GM23248 (cell line): ENCODE measurements at regions not wholly inside any gene's neighbourhood (a gene's known extent, or its start where the extent isn't known, plus 50 kb on each side); places are given as distances from the start of the nearest gene placed in this dataset.

Experiments
- DNase-seq: peaks from one replicate; pipeline ENCODE4 v3.0.0-alpha.2; 2015
- H2AFZ ChIP-seq: fragments of 200-600 bp; sonication (generic); 2 replicates; pipeline ENCODE4 v1.6.1; 2016; ENCODE audit warnings: antibody characterized with exemption
- H3F3A ChIP-seq: fragments of 200-600 bp; sonication (generic); 2 replicates; pipeline ENCODE4 v1.6.1; 2016; ENCODE audit warnings: mild to moderate bottlenecking, antibody characterized with exemption, mixed run types; ENCODE audit not compliant: insufficient read depth
- H3K27ac ChIP-seq: fragments of 200-600 bp; sonication (generic); 2 replicates; pipeline ENCODE4 v1.5.1; 2016; ENCODE audit warnings: mild to moderate bottlenecking
- H3K27me3 ChIP-seq: fragments of 200-600 bp; sonication (generic); replicated peaks from 2 replicates; pipeline ENCODE4 v1.6.1; 2016; ENCODE audit warnings: mild to moderate bottlenecking; ENCODE audit not compliant: insufficient read depth
- H3K36me3 ChIP-seq: fragments of 200-600 bp; sonication (generic); 2 replicates; pipeline ENCODE4 v1.6.1; 2016; ENCODE audit warnings: low read depth, mild to moderate bottlenecking
- H3K4me1 ChIP-seq: fragments of 200-600 bp; sonication (generic); 2 replicates; pipeline ENCODE4 v1.6.1; 2016; ENCODE audit warnings: mild to moderate bottlenecking; ENCODE audit not compliant: insufficient read depth
- H3K4me2 ChIP-seq: fragments of 200-600 bp; sonication (generic); one replicate; pipeline ENCODE4 v1.6.1; 2016; ENCODE audit warnings: mild to moderate bottlenecking; ENCODE audit not compliant: unreplicated experiment
- H3K4me3 ChIP-seq: fragments of 200-600 bp; sonication (generic); 2 replicates; pipeline ENCODE4 v1.5.1; 2016; ENCODE audit warnings: mild to moderate bottlenecking
- H3K79me2 ChIP-seq: fragments of 200-600 bp; sonication (generic); 2 replicates; pipeline ENCODE4 v1.6.1; 2016; ENCODE audit warnings: mild to moderate bottlenecking; ENCODE audit not compliant: insufficient read depth
- H3K9ac ChIP-seq: fragments of 200-600 bp; sonication (generic); 2 replicates; pipeline ENCODE4 v1.6.1; 2016; ENCODE audit warnings: mild to moderate bottlenecking
- H3K9me2 ChIP-seq: fragments of 200-600 bp; sonication (generic); 2 replicates; pipeline ENCODE4 v1.6.1; 2016; ENCODE audit warnings: mixed run types, mild to moderate bottlenecking, moderate library complexity; ENCODE audit not compliant: insufficient read depth
- H3K9me3 ChIP-seq: fragments of 200-600 bp; sonication (generic); one replicate; pipeline ENCODE4 v1.6.1; 2017; ENCODE audit warnings: low read depth
- H4K20me1 ChIP-seq: fragments of 200-600 bp; sonication (generic); 2 replicates; pipeline ENCODE4 v1.6.0; 2016; ENCODE audit not compliant: insufficient read depth
- EZH2 ChIP-seq: fragments of 200-600 bp; sonication (generic); IDR thresholded peaks from 2 replicates; pipeline ENCODE4 v1.6.1; 2018; ENCODE audit warnings: antibody characterized with exemption, mild to moderate bottlenecking; ENCODE audit not compliant: insufficient read depth, poor library complexity, severe bottlenecking
- EZH2phosphoT487 ChIP-seq: fragments of 200-600 bp; sonication (generic); IDR thresholded peaks from 2 replicates; pipeline ENCODE4 v1.6.1; 2018; ENCODE audit warnings: antibody characterized with exemption, moderate library complexity, mild to moderate bottlenecking, low read depth; ENCODE audit not compliant: insufficient read depth
- WGBS, 2 experiments: methylation state at CpG; one replicate each; pipeline ENCODE4 v1.1.6; 2015 to 2017; ENCODE audit warnings: low lambda C conversion rate in 2 of 2, low coverage in 1 of 2; ENCODE audit errors: missing lambda C conversion rate in 2 of 2; 5-methylcytosine and 5-hydroxymethylcytosine counted together
- in situ Hi-C: fragments of 300-500 bp; cut with MboI; formaldehyde crosslinking; loops from 2 replicates; pipeline ENCODE4 v1.15.0; 2020

DNA sequence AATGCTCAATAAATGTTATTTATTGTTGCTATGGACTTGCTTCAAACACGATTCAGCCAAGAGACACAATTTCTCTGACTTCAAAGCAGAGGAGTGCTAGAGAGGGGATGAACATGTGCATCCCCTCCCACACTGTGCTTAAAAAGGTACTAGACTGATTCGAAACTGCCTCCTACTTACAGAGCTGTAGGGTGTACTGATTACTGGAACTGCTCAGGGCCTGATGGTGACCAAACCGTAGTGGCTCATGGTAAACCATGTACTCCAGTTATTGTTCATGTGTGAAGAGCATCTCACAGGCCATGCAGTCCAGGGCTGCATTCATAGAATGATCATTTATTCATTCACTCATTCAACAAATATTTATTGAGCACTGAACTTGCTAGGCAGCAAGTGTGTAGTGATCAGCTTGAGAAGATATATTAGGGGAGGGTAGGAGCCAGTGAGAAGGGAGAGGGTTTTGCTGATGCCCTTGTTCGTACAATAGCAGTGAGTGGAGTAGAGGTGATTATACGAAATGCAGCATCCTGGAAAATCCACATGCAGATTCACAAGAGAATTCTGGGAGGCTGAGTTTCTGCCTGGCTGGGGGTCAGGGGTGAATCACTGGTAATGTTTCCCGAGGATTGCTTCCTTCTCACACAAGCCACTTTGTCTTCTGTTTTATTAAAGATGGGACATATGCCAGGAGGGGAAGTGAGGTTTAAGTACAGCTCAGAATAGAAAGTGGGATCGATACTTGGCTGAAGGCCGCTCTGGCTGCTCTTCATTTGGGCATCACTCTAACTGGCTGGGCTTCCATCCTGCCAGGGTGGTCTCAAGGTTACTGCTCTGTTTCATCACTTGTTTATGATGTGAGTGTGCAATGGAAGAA lies 245.4 kb downstream of the RAD51AP2 start:
- no peaks in the 10 kb centered on the region for H3F3A ChIP-seq
- no peak overlapping the region for H2AFZ ChIP-seq
- TF ChIP-seq EZH2 (no peak), EZH2phosphoT487 (no peak)
- no peak overlapping the region for H3K4me2 ChIP-seq
- H3K4me1 ChIP-seq, result no peaks in the 10 kb centered on the region
- H4K20me1 ChIP-seq, result no peaks in the 10 kb centered on the region
- no peak overlapping the region for H3K9ac ChIP-seq
- no peaks in the 10 kb centered on the region for H3K27me3 ChIP-seq
- in situ Hi-C loops, result no loop called here
- H3K9me2 ChIP-seq, result no peaks in the 10 kb centered on the region
- H3K79me2 ChIP-seq, result no peaks in the 10 kb centered on the region
- H3K36me3 ChIP-seq, result no peaks in the 10 kb centered on the region
- 24 to 25% methylated on average over 8 of the region's 8 CpGs for WGBS, 2 experiments
- no peak for DNase-seq
- H3K27ac ChIP-seq, result no peak overlapping the region
- no peak overlapping the region for H3K4me3 ChIP-seq
- H3K9me3 ChIP-seq, result no peaks in the 10 kb centered on the region

DNA sequence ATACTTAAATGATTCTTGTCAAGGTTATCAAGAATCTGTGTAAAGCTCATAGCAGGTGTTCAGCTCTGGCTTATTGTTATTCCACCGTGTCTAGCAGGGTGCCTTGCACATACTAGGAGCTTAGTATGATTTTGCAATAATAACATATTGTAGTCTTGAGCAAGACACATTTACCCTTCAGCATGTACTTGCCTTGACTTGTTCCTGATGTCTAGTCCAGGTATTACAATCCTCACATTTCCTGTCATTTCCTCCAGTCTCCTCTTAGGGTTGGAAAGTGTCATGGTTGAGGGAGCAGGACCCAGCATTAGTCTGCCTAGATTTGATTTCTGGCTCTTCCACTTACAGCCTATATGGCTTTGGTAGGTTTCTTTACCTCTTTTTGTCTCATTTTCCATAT lies 246.1 kb downstream of the RAD51AP2 start:
- no peak for DNase-seq
- in situ Hi-C loops, result no loop called here
- H2AFZ ChIP-seq, result no peak overlapping the region
- no peak overlapping the region for H3K4me3 ChIP-seq
- H4K20me1 ChIP-seq, result no peaks in the 10 kb centered on the region
- H3K27me3 ChIP-seq, result no peaks in the 10 kb centered on the region
- no peaks in the 10 kb centered on the region for H3K9me3 ChIP-seq
- WGBS, 2 experiments, result 26 to 30% methylated on average over 1 of the region's 1 CpG
- H3K4me2 ChIP-seq, result no peak overlapping the region
- no peaks in the 10 kb centered on the region for H3K79me2 ChIP-seq
- no peaks in the 10 kb centered on the region for H3K4me1 ChIP-seq
- H3F3A ChIP-seq, result no peaks in the 10 kb centered on the region
- no peak overlapping the region for H3K27ac ChIP-seq
- no peaks in the 10 kb centered on the region for H3K9me2 ChIP-seq
- no peak overlapping the region for H3K9ac ChIP-seq
- no peaks in the 10 kb centered on the region for H3K36me3 ChIP-seq
- TF ChIP-seq EZH2phosphoT487 (no peak), EZH2 (no peak)

DNA sequence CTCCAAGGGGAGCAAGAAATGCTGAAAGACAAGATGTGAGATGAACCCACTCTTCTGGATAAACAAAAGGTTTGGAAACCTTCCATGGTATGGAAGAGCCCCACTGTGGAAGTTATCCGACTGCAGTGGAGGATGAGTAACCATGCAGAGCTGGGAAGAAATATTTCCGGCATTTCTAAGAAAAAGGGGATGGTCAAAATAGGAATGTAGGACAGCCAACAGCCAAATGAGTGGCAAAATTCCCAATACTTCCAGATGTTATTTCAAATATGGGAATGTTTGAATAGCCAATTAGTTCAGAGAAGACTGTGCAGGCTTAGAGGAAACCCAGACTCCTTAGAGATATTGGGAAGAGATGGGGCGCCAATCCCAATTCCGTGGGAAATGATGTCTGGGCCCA lies 246.8 kb downstream of the RAD51AP2 start:
- no peak overlapping the region for H3K4me3 ChIP-seq
- H4K20me1 ChIP-seq, result no peaks in the 10 kb centered on the region
- H3K27me3 ChIP-seq, result no peaks in the 10 kb centered on the region
- H3K79me2 ChIP-seq, result no peaks in the 10 kb centered on the region
- in situ Hi-C loops, result no loop called here
- no peaks in the 10 kb centered on the region for H3K9me2 ChIP-seq
- no peak overlapping the region for H2AFZ ChIP-seq
- no peaks in the 10 kb centered on the region for H3F3A ChIP-seq
- H3K4me1 ChIP-seq, result no peaks in the 10 kb centered on the region
- no peaks in the 10 kb centered on the region for H3K9me3 ChIP-seq
- WGBS, 2 experiments, result 9 to 10% methylated on average over 4 of the region's 4 CpGs
- no peak overlapping the region for H3K9ac ChIP-seq
- H3K36me3 ChIP-seq, result no peaks in the 10 kb centered on the region
- H3K4me2 ChIP-seq, result no peak overlapping the region
- peak; percentile 24 for DNase-seq
- no peak overlapping the region for H3K27ac ChIP-seq
- TF ChIP-seq EZH2, result no peak
- TF ChIP-seq EZH2phosphoT487, result no peak

DNA sequence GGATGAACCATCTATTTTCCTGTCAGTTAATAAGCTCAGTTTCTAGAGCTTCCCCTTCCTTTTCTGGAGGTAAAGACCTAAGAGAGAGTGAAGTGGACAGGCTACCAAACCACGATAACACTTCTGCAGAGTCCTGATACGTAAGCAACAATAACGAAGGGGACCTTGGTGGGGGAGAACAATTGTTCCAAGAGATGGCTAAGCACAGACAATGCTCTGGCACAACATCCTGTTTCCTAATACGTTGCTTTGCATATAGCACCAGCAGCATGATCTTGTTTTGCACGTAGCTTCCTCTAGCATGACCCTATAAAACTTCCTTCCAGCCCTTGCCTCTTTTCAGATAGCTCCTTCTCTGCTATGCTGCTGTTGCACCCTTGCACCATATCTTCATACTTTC lies 247.3 kb downstream of the RAD51AP2 start:
- WGBS, 2 experiments, result 25 to 31% methylated on average over 5 of the region's 5 CpGs

DNA sequence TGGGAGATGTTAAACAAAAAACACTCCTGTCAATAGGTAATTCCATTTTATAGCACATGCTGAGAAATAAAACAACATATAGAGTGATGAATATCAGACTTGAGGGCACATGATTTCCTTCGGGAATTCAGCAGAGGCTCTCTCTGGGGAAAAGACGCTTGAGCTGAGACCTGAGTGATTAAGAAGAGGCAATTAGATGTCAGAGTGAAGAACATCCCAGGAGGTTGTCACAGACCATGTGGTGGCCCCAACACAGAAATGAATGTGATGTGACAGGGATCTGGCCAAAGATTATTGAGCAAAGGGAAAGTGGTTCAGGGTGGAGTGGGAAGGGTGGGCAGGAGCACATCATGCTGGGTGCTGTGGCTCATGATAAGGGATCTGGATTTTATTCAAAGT lies 254.7 kb downstream of the RAD51AP2 start:
- TF ChIP-seq EZH2phosphoT487 (no peak), EZH2 (no peak)
- 43 to 44% methylated on average over 2 of the region's 2 CpGs for WGBS, 2 experiments

More for the DNA sequence above, 247.3 kb downstream of the RAD51AP2 start:
- no peaks in the 10 kb centered on the region for H4K20me1 ChIP-seq
- H3K4me2 ChIP-seq, result no peak overlapping the region
- TF ChIP-seq EZH2 (no peak), EZH2phosphoT487 (no peak)
- H3K4me3 ChIP-seq, result no peak overlapping the region
- no peak overlapping the region for H3K9ac ChIP-seq
- in situ Hi-C loops, result no loop called here
- H3K27me3 ChIP-seq, result no peaks in the 10 kb centered on the region
- H3K79me2 ChIP-seq, result no peaks in the 10 kb centered on the region
- no peak overlapping the region for H2AFZ ChIP-seq
- DNase-seq, result no peak
- no peaks in the 10 kb centered on the region for H3K4me1 ChIP-seq
- no peak overlapping the region for H3K27ac ChIP-seq
- H3K9me3 ChIP-seq, result no peaks in the 10 kb centered on the region
- no peaks in the 10 kb centered on the region for H3F3A ChIP-seq
- H3K36me3 ChIP-seq, result no peaks in the 10 kb centered on the region
- H3K9me2 ChIP-seq, result no peaks in the 10 kb centered on the region

More for the DNA sequence above, 254.7 kb downstream of the RAD51AP2 start:
- Histone ChIP-seq H3K4me1 (no peaks in the 10 kb centered on the region), H3K9me2 (no peaks in the 10 kb centered on the region), H4K20me1 (no peaks in the 10 kb centered on the region), H3F3A (no peaks in the 10 kb centered on the region), H3K4me2 (no peak overlapping the region), H3K79me2 (no peaks in the 10 kb centered on the region), H3K27me3 (no peaks in the 10 kb centered on the region), H3K36me3 (no peaks in the 10 kb centered on the region), H3K4me3 (no peak overlapping the region), H3K9me3 (no peaks in the 10 kb centered on the region), H3K27ac (no peak overlapping the region), H2AFZ (no peak overlapping the region), H3K9ac (no peak overlapping the region)
- DNase-seq, result no peak
- in situ Hi-C loops, result no loop called here
